22Rv1 (cell line): ENCODE measurements at regions not wholly inside any gene's neighbourhood (a gene's known extent, or its start where the extent isn't known, plus 50 kb on each side); places are given as distances from the start of the nearest gene placed in this dataset.

ENCODE experiments used
- ZFX ChIP-seq: fragments of 450-650 bp; IDR thresholded peaks from 2 replicates; pipeline ENCODE4 v1.6.1; 2017; ENCODE audit warnings: antibody characterized with exemption, borderline replicate concordance
- TF ChIP-seq, protein P1 (sequence below): fragments of 450-650 bp; IDR thresholded peaks from 2 replicates; pipeline ENCODE4 v1.5.1; 2017; ENCODE audit warnings: mild to moderate bottlenecking

DNA sequence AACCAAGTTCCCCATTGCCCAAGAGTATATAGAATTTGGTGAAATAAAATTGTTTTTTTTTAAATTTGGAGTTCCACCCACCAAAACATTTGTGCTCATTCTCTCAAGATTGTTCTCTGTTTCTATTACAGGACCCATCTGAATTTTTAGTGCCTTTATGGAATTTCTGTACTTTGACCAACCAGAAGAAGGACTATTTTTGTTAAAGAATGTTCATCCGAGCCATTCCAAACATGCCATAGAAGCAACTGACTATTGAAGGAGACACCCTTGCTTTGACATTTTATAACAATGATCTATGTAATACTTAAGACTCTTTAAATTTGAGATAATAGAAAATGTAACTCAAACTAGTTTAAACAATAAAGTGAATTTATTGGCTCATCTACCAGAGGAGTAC, 655.7 kb upstream of the ADAMTS5 start:
- TF ChIP-seq ZFX: no peak
- TF ChIP-seq, protein P1, sequence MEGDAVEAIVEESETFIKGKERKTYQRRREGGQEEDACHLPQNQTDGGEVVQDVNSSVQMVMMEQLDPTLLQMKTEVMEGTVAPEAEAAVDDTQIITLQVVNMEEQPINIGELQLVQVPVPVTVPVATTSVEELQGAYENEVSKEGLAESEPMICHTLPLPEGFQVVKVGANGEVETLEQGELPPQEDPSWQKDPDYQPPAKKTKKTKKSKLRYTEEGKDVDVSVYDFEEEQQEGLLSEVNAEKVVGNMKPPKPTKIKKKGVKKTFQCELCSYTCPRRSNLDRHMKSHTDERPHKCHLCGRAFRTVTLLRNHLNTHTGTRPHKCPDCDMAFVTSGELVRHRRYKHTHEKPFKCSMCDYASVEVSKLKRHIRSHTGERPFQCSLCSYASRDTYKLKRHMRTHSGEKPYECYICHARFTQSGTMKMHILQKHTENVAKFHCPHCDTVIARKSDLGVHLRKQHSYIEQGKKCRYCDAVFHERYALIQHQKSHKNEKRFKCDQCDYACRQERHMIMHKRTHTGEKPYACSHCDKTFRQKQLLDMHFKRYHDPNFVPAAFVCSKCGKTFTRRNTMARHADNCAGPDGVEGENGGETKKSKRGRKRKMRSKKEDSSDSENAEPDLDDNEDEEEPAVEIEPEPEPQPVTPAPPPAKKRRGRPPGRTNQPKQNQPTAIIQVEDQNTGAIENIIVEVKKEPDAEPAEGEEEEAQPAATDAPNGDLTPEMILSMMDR: no peak
